ENCODE measurements at regions not wholly inside any gene's neighbourhood (a gene's known extent, or its start where the extent isn't known, plus 50 kb on each side); places are given as distances from the start of the nearest gene placed in this dataset.

GRCh38 chr4:171007618-171008390 lies 805.4 kb upstream of the GALNTL6 start:
- peaks cover 29% of the 10 kb centered on the region for H3K36me3 Mint-ChIP-seq
- no peaks in the 10 kb centered on the region; the same call in 1 of the 2 replicates for H3K27me3 Mint-ChIP-seq (ENCODE audit: low read depth)
- DNase-seq (ENCODE audit: low spot score) (no peak), ATAC-seq (peak; percentile 76)
- peak overlapping the region; percentile 93 for H3K27ac Mint-ChIP-seq
- H3K9me3 Mint-ChIP-seq: peaks cover 29% of the 10 kb centered on the region
- no peak overlapping the region for H3K4me3 Mint-ChIP-seq
- ChIA-PET CTCF (interaction anchor here (0.8 to 2.0 kb wide), 2 partner anchors 17 to 179 kb away, joined by 3 to 5 read pairs; no protein-coding TSS in a partner anchor), POLR2A (no interaction called here)
- peaks cover 14% of the 10 kb centered on the region for H3K4me1 Mint-ChIP-seq
- TF ChIP-seq EMX1 (CRISPR knock-in tag; IDR thresholded peaks at IDR 0.05) (no peak), USF1 (CRISPR knock-in tag; IDR thresholded peaks at IDR 0.05) (no peak)

DNA sequence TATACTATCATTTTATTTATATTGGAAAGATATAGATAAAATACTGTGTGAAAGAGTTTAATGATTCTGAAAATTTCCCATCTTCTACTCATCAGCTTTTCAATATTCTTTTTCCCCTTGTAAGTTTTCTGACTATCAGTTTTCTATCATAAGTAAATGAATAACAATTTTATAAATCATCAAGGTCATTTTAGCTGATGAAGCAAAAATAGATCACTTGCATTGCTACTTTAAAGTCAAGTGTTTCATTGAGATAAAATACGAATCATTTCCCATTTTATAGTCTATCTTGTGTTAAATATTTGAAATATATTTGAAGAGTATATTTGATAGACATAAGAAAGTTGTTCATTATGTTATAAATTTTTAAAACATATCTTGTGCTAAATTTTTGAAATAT lies 811.0 kb upstream of the GALNTL6 start:
- Mint-ChIP-seq H3K27me3 (ENCODE audit: low read depth) (no peaks in the 10 kb centered on the region), H3K4me1 (no peaks in the 10 kb centered on the region), H3K4me3 (no peak overlapping the region), H3K9me3 (no peaks in the 10 kb centered on the region; the same call in none of the 2 replicates), H3K27ac (no peak overlapping the region), H3K36me3 (no peaks in the 10 kb centered on the region)
- TF ChIP-seq ZNF423 (CRISPR knock-in tag; IDR thresholded peaks at IDR 0.05) (no peak), PRRX2 (CRISPR knock-in tag; IDR thresholded peaks at IDR 0.05) (no peak), MAX (CRISPR knock-in tag; IDR thresholded peaks at IDR 0.05) (no peak), FOXP4 (CRISPR knock-in tag; IDR thresholded peaks at IDR 0.05) (no peak), ZNF263 (CRISPR knock-in tag; IDR thresholded peaks at IDR 0.05; ENCODE audit: low read depth) (no peak), MXD4 (CRISPR knock-in tag; IDR thresholded peaks at IDR 0.05; ENCODE audit: borderline replicate concordance) (no peak), ZNF219 (CRISPR knock-in tag; IDR thresholded peaks at IDR 0.05; ENCODE audit: borderline replicate concordance) (no peak), NR2C2 (CRISPR knock-in tag; IDR thresholded peaks at IDR 0.05) (no peak), GABPB1 (CRISPR knock-in tag; IDR thresholded peaks at IDR 0.05) (no peak), ZNF396 (CRISPR knock-in tag; IDR thresholded peaks at IDR 0.05; ENCODE audit: borderline replicate concordance) (no peak), TEAD4 (CRISPR knock-in tag; IDR thresholded peaks at IDR 0.05) (no peak), CREM (CRISPR knock-in tag; IDR thresholded peaks at IDR 0.05) (no peak), ZBTB43 (CRISPR knock-in tag; IDR thresholded peaks at IDR 0.05) (no peak)
- TF ChIP-seq, protein P1, sequence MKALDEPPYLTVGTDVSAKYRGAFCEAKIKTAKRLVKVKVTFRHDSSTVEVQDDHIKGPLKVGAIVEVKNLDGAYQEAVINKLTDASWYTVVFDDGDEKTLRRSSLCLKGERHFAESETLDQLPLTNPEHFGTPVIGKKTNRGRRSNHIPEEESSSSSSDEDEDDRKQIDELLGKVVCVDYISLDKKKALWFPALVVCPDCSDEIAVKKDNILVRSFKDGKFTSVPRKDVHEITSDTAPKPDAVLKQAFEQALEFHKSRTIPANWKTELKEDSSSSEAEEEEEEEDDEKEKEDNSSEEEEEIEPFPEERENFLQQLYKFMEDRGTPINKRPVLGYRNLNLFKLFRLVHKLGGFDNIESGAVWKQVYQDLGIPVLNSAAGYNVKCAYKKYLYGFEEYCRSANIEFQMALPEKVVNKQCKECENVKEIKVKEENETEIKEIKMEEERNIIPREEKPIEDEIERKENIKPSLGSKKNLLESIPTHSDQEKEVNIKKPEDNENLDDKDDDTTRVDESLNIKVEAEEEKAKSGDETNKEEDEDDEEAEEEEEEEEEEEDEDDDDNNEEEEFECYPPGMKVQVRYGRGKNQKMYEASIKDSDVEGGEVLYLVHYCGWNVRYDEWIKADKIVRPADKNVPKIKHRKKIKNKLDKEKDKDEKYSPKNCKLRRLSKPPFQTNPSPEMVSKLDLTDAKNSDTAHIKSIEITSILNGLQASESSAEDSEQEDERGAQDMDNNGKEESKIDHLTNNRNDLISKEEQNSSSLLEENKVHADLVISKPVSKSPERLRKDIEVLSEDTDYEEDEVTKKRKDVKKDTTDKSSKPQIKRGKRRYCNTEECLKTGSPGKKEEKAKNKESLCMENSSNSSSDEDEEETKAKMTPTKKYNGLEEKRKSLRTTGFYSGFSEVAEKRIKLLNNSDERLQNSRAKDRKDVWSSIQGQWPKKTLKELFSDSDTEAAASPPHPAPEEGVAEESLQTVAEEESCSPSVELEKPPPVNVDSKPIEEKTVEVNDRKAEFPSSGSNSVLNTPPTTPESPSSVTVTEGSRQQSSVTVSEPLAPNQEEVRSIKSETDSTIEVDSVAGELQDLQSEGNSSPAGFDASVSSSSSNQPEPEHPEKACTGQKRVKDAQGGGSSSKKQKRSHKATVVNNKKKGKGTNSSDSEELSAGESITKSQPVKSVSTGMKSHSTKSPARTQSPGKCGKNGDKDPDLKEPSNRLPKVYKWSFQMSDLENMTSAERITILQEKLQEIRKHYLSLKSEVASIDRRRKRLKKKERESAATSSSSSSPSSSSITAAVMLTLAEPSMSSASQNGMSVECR (CRISPR knock-in tag; IDR thresholded peaks at IDR 0.05; ENCODE audit: borderline replicate concordance): no peak
- ChIA-PET POLR2A (no interaction called here), CTCF (no interaction called here)
- ATAC-seq (no peak), DNase-seq (ENCODE audit: low spot score) (no peak)
